Testis (tissue), 2 donors: ENCODE measurements at regions not wholly inside any gene's neighbourhood (a gene's known extent, or its start where the extent isn't known, plus 50 kb on each side); places are given as distances from the start of the nearest gene placed in this dataset.

Experiments used
- DNase-seq: peaks from one replicate; pipeline ENCODE4 v3.0.0-alpha.2; 2019
- H3K27ac ChIP-seq, 2 donors: fragments of 200-600 bp; sonication (generic); one replicate each; pipeline ENCODE4 v1.5.1; 2019
- H3K27me3 ChIP-seq: fragments of 200-600 bp; sonication (generic); one replicate; pipeline ENCODE4 v1.5.1; 2019
- H3K36me3 ChIP-seq: fragments of 200-600 bp; sonication (generic); one replicate; pipeline ENCODE4 v1.5.1; 2017; ENCODE audit warnings: low read depth; ENCODE audit errors: missing control alignments
- H3K4me1 ChIP-seq: fragments of 200-600 bp; sonication (generic); one replicate; pipeline ENCODE4 v1.5.1; 2019
- H3K4me3 ChIP-seq, 2 donors: fragments of 200-600 bp; sonication (generic); one replicate each; pipeline ENCODE4 v1.5.1; 2017 to 2019
- H3K9me3 ChIP-seq: fragments of 200-600 bp; sonication (generic); one replicate; pipeline ENCODE4 v1.5.1; 2017
- CTCF ChIP-seq, 3 experiments: fragments of 450-650 bp in 2 of 3; fragments of 200-600 bp in 1 of 3; sonication (generic) in 1 of 3; IDR thresholded peaks; one replicate each; pipeline ENCODE4 v1.5.1; 2016 to 2019; ENCODE audit warnings: antibody characterized with exemption in 3 of 3, mild to moderate bottlenecking in 2 of 3, moderate library complexity in 1 of 3
- POLR2A ChIP-seq: fragments of 450-650 bp; IDR thresholded peaks from one replicate; pipeline ENCODE4 v1.6.1; 2017; ENCODE audit warnings: antibody characterized with exemption, mild to moderate bottlenecking, moderate library complexity
- WGBS, 2 donors: methylation state at CpG; one replicate each; pipeline ENCODE4 v1.1.5; 2018; 5-methylcytosine and 5-hydroxymethylcytosine counted together
- intact Hi-C: fragments of 100-400 bp; cut with DNase I; formaldehyde crosslinking; loops from one replicate; pipeline ENCODE4 v1.15.1; 2023; ENCODE audit warnings: low total_unique reads

GRCh38 chr22:48579043-48579927 lies 1248.4 kb downstream of the BRD1 start:
- Histone ChIP-seq H3K27ac (no peak overlapping the region), H3K4me3 (no peak overlapping the region), H3K36me3 (no peaks in the 10 kb centered on the region), H3K27me3 (no peaks in the 10 kb centered on the region), H3K9me3 (no peaks in the 10 kb centered on the region), H3K4me1 (no peaks in the 10 kb centered on the region)
- WGBS, 2 donors, result 64 to 76% methylated on average over 27 to 29 of the region's 30 CpGs
- DNase-seq, result no peak
- TF ChIP-seq CTCF (IDR thresholded peaks at IDR 0.05) (no peak), POLR2A (no peak)
- intact Hi-C loops, result no loop called here

- WGBS, 2 donors, result 89 to 90% methylated on average over 20 to 23 of the region's 24 CpGs
- Histone ChIP-seq H3K9me3 (no peaks in the 10 kb centered on the region), H3K4me3 (no peak overlapping the region), H3K27ac (no peak overlapping the region), H3K4me1 (no peaks in the 10 kb centered on the region), H3K27me3 (no peaks in the 10 kb centered on the region), H3K36me3 (no peaks in the 10 kb centered on the region)
- intact Hi-C loops, result no loop called here
- TF ChIP-seq CTCF (IDR thresholded peaks at IDR 0.05) (no peak), POLR2A (no peak)
- no peak for DNase-seq
Measured at GRCh38 chr22:48578138-48579042, 1249.3 kb downstream of the BRD1 start.

DNA sequence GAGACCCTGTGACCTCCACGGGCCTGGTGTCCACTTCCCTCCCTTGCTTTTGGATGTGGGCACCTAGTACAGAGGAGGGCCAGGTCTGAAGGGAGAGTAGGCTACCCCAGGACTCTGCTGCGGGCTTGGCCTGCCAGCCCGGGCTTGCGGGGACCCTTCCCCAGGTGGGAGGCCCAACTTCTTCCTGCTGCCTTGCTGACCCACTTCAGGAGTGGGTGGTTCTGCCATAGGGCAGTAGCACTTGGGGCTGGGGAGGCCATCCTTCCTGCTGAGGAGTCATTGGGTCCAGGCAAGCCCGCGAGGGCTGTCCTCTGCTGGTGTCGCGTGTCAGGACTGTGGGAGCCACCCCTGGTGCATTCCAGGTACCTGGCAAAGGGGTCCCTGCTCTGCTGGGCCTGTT lies 1250.0 kb downstream of the BRD1 start:
- intact Hi-C loops, result no loop called here
- H3K9me3 ChIP-seq, result no peaks in the 10 kb centered on the region
- DNase-seq, result no peak
- H3K27ac ChIP-seq, result no peak overlapping the region
- no peaks in the 10 kb centered on the region for H3K4me1 ChIP-seq
- H3K27me3 ChIP-seq, result no peaks in the 10 kb centered on the region
- WGBS, 2 donors, result 62 to 87% methylated on average over 3 to 8 of the region's 8 CpGs
- no peak overlapping the region for H3K4me3 ChIP-seq
- H3K36me3 ChIP-seq, result no peaks in the 10 kb centered on the region
- TF ChIP-seq CTCF (IDR thresholded peaks at IDR 0.05) (no peak), POLR2A (no peak)

- H3K4me3 ChIP-seq, result peak overlapping the region; percentile 20 to 29
- H3K27me3 ChIP-seq, result no peaks in the 10 kb centered on the region
- no peaks in the 10 kb centered on the region for H3K4me1 ChIP-seq
- WGBS, 2 donors, result 54% methylated on average over 28 of the region's 29 CpGs; no CpG with 5 or more reads in 1 of the 2 donors
- no peak overlapping the region for H3K27ac ChIP-seq
- no peaks in the 10 kb centered on the region for H3K36me3 ChIP-seq
- no peak for DNase-seq
- TF ChIP-seq POLR2A, result no peak
- TF ChIP-seq CTCF (IDR thresholded peaks at IDR 0.05), result no peak
- intact Hi-C loops, result no loop called here
- H3K9me3 ChIP-seq, result no peaks in the 10 kb centered on the region
Measured at GRCh38 chr22:48577014-48577690, 1250.5 kb downstream of the BRD1 start.
